Central memory CD8-positive, alpha-beta T cell (primary cell): ENCODE measurements at regions not wholly inside any gene's neighbourhood (a gene's known extent, or its start where the extent isn't known, plus 50 kb on each side); places are given as distances from the start of the nearest gene placed in this dataset.

Experiments
- ATAC-seq: fragments of 150-1000 bp; cut with Tn5 transposase; replicated peaks from 2 replicates; pipeline ENCODE4 v1.10.0; 2022; ENCODE audit warnings: mild to moderate bottlenecking, moderate FRiP score, moderate number of reproducible peaks; ENCODE audit not compliant: poor library complexity, severe bottlenecking; ENCODE audit errors: extremely low read depth
- DNase-seq, 2 donors: peaks; one replicate each; pipeline ENCODE4 v3.0.0; 2021; ENCODE audit warnings: low spot score in 2 of 2
- H3K27ac Mint-ChIP-seq: one replicate; pipeline ENCODE4 v1.8.0; 2022; ENCODE audit warnings: low read depth, mild to moderate bottlenecking, moderate library complexity, mixed read lengths
- H3K27me3 Mint-ChIP-seq: one replicate; pipeline ENCODE4 v1.8.0; 2022; ENCODE audit warnings: mixed read lengths
- H3K36me3 Mint-ChIP-seq: one replicate; pipeline ENCODE4 v1.8.0; 2022; ENCODE audit warnings: mild to moderate bottlenecking, moderate library complexity, mixed read lengths; ENCODE audit not compliant: insufficient read depth
- H3K4me1 Mint-ChIP-seq: one replicate; pipeline ENCODE4 v1.8.0; 2022; ENCODE audit warnings: mixed read lengths
- H3K4me3 Mint-ChIP-seq: one replicate; pipeline ENCODE4 v1.8.0; 2022; ENCODE audit warnings: mild to moderate bottlenecking, moderate library complexity, mixed read lengths
- H3K9me3 Mint-ChIP-seq: one replicate; pipeline ENCODE4 v1.8.0; 2022; ENCODE audit warnings: mixed read lengths

DNA sequence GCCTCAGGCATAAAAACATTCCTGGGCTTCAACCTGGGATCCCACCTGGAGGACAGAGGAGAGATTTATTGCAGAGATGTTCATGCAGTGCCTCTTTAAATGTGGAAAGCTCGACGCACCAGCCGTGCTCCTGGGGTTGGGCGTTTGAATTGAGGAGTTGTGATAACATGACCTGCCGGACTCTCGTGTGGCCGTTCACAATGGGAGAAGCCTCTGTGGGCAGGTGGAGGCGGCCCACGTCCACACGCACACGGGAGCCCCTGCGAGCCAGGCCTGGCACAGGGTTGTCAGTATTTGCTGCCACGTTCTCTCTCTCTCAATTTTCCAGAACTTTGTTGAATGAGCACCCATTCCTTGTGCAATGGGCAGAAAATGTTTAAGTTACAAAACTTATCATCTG, 58.3 kb upstream of the PPARA start:
- ATAC-seq (no peak), DNase-seq (no peak)
- no peaks in the 10 kb centered on the region for H3K4me1 Mint-ChIP-seq
- no peak overlapping the region for H3K4me3 Mint-ChIP-seq
- no peaks in the 10 kb centered on the region for H3K27me3 Mint-ChIP-seq
- H3K27ac Mint-ChIP-seq, result no peak overlapping the region
- peaks cover 3% of the 10 kb centered on the region for H3K36me3 Mint-ChIP-seq
- no peaks in the 10 kb centered on the region for H3K9me3 Mint-ChIP-seq

DNA sequence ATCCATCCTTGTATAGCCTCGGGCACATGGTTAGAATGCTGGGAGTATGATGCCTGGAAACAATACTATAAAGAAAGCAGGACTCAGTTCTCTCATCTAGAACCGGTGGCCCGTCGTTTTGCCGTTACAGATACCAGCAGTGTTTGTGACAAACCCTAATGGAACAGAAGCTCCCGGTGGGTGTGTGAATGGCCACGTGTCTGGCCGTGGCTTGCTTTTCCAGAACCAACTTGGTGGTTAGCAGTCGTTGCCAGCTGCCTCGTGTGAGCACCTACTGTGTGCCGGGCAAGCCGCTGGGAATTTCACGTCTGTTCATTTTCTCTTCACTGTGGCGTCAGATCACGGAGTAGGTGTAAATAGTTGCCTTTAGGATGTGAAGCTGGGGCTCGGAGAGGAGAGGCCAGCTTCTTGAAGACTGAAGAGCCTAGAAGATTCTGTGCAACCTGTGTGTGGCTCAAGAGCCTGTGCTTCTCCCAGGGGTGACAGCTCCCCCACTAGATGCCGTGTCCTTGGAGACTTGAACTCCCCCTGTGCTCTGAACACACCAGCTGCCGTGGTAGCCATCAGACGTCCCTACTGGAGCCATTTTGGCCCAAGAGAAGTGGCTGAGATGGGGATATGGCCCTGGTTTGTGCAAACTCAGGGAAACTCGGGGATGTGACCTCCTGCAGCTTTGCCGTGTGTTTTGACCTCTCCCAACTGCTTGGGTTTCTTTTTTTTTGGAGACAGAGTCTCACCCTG, 57.5 kb upstream of the PPARA start:
- no peak for DNase-seq
- no peak for ATAC-seq
- no peaks in the 10 kb centered on the region for H3K9me3 Mint-ChIP-seq
- no peak overlapping the region for H3K4me3 Mint-ChIP-seq
- H3K36me3 Mint-ChIP-seq, result peaks cover 3% of the 10 kb centered on the region
- no peak overlapping the region for H3K27ac Mint-ChIP-seq
- no peaks in the 10 kb centered on the region for H3K27me3 Mint-ChIP-seq
- H3K4me1 Mint-ChIP-seq, result no peaks in the 10 kb centered on the region

DNA sequence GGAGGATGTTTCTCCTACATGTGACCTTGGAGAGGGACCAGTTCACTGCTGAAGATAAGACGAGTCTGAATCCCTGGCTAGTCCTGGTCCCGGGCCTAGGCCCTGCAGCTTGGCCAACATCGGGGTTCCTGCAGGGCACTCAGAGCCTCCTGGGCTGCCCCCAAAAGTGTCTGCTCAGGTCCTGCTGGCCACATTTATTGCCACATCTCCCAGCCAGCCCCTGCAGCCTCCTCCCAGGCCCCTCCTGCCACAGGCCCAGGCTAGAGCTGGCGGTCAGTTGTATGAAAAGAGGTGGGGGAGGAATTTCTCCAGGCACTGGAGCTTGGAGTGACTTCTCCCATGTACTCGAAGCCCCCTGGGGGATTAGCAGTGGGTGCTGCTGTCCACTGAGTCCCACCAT, 56.5 kb upstream of the PPARA start:
- no peak overlapping the region for H3K27ac Mint-ChIP-seq

DNA sequence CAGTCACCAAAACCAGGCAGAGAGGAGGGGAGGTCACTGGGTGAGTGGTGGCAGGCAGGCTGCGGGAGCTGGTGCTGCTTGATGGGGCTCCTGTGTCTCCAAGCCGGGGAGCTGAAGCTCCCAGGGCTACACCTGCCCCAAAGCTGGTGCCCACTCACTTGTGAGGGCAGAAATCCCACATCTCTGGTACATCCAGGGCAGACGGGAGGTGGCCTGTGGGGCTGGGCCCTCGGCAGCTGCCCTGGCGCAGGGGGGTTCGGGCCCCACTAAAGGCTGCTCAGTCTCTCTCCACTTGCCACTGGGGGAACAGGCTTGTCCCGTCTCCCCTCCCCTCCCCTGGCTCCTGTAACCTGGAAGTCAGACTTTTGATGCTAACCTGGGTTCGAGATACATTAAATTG, 55.6 kb upstream of the PPARA start:
- Mint-ChIP-seq H3K36me3 (peaks cover 2% of the 10 kb centered on the region), H3K9me3 (no peaks in the 10 kb centered on the region), H3K27me3 (no peaks in the 10 kb centered on the region), H3K4me3 (no peak overlapping the region), H3K27ac (no peak overlapping the region), H3K4me1 (no peaks in the 10 kb centered on the region)
- ATAC-seq (no peak), DNase-seq (no peak)

More for the DNA sequence above, 56.5 kb upstream of the PPARA start:
- Mint-ChIP-seq H3K4me1 (no peaks in the 10 kb centered on the region), H3K9me3 (no peaks in the 10 kb centered on the region), H3K36me3 (peaks cover 3% of the 10 kb centered on the region), H3K4me3 (no peak overlapping the region), H3K27me3 (no peaks in the 10 kb centered on the region)
- DNase-seq (no peak), ATAC-seq (no peak)

DNA sequence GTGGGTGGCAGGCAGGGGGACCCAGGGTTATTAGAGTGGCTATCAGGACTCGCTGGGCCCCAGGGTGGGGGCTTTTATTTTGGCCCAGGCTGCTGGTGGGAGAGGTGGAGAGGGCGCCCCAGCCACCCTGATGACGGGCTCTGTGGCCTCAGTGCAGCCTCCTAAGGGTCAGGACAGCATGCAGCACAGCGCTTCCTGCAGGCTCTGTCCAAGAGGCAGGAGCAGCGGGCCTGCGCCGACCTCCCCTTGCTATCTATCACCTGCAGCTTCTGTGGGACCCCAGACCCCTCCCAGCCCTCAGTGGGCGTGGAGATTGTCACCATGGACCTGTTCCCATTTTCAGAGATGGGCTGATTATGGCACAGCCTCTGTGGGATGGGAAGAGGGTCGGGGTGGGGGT, 54.3 kb upstream of the PPARA start:
- DNase-seq, result no peak
- Mint-ChIP-seq H3K4me1 (no peaks in the 10 kb centered on the region), H3K9me3 (no peaks in the 10 kb centered on the region), H3K27ac (no peak overlapping the region), H3K4me3 (no peak overlapping the region), H3K36me3 (peaks cover 1% of the 10 kb centered on the region), H3K27me3 (no peaks in the 10 kb centered on the region)
- no peak for ATAC-seq

DNA sequence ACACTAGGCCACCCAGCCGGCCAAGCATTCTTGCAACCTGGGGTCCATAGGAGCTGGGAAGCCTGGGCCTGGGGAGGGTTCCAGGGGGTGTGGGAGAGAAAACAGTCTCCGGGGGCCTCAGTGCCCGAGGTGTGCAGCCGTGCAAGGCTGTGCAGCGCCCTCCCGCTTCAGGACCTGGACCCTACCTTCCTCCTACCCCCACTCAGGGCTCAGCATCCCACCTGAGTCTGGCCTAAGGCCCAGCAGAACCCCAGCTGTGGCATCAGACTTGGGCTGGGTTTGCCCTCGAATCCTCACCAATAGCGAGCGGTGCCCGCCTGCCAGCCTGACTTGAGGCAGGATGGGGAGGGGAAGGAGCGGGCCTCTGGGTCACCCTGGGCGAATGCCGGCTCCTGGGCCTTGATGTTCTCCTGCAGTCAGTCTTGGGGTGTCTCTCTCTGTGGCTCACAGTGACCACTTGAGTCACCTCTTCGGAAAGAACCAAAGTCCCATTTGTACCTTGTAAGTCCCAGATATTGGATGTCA, 53.6 kb upstream of the PPARA start:
- no peaks in the 10 kb centered on the region for H3K27me3 Mint-ChIP-seq

DNA sequence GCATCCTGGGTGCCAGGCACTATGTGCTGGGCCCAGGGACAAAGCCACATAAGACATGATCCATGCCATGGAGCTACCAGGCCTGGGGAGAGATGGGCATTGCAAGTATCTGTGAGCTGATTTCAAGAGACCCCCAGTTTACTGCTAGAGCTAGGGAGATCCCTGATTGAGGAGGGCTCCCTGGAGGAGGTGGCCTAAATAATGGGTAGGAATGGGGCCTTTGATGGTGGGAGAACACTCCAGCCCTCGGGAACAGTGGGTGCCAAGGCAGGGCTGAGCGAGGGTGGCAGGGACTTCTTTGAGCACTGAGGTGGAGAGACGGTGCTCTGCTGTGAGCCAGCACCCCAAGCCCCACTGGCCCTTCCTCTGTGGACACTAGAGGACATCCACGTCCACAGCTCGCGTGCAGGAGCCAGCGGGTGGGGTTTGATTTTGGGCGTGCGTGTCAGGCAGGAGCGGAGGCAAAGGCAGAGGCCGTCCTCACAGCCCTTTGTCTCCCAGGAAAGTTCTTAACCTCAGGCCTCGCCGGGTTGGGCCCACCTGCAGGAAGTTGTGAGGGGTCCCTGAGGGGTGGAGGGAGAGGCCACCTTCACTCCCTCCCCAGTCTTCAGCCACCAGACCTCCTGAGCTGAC, 52.9 kb upstream of the PPARA start:
- H3K27me3 Mint-ChIP-seq, result no peaks in the 10 kb centered on the region
- no peaks in the 10 kb centered on the region for H3K4me1 Mint-ChIP-seq
- ATAC-seq (no peak), DNase-seq (no peak)
- H3K9me3 Mint-ChIP-seq, result no peaks in the 10 kb centered on the region
- H3K36me3 Mint-ChIP-seq, result peaks cover 1% of the 10 kb centered on the region
- H3K27ac Mint-ChIP-seq, result no peak overlapping the region
- no peak overlapping the region for H3K4me3 Mint-ChIP-seq

More for the DNA sequence above, 53.6 kb upstream of the PPARA start:
- ATAC-seq (no peak), DNase-seq (no peak)
- Mint-ChIP-seq H3K27ac (no peak overlapping the region), H3K4me3 (no peak overlapping the region), H3K9me3 (no peaks in the 10 kb centered on the region), H3K36me3 (peaks cover 1% of the 10 kb centered on the region), H3K4me1 (no peaks in the 10 kb centered on the region)

DNA sequence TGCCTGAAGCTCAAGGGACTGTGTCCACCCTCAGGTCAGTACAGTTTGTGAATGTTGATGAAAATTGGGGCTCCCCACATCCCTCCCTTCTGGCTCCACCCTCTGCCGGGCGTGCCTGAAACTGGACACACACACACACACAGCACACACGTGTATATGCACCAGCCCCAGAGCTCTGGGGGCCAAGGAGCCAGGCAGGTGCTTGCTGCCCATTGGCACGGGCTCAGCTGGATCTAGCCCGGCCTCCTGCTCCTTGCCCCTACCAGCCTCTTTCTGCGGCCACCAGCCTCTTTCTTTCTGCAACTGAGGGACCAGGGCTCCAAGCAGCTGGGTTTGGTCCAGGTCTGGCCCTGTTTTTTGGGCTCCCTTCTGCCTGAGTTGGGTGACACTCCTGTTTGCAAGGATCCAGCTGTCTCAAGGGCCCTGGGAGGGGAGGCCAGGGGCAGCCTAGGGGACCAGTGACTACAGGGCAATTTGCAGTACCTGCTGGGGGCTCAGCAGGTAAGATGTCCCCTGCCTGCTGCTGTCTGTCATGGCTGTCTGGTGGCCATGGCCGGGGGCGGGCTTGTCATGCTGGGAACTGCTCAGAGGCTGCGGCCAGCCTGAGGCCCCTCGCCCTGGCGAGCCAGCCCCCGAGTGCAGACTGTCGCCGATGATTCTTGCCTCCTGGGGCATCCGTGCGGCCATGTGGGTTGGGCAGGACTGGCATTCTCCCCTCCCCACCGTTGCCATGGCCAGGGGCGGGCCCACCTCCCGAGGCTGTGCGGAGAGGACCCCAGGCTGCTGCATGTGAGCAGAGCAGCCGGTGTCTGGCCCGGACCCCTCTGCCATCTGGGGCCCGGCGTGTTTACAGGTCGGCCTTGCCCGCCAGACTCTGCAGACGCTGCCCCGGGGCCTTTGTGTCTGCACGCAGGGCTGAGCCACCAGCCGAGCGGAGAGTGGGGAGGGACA, 51.5 kb upstream of the PPARA start:
- peaks cover 3% of the 10 kb centered on the region for H3K36me3 Mint-ChIP-seq
- DNase-seq, result no peak
- no peak overlapping the region for H3K4me3 Mint-ChIP-seq
- no peak overlapping the region for H3K27ac Mint-ChIP-seq
- H3K4me1 Mint-ChIP-seq, result no peaks in the 10 kb centered on the region
- H3K9me3 Mint-ChIP-seq, result no peaks in the 10 kb centered on the region
- H3K27me3 Mint-ChIP-seq, result no peaks in the 10 kb centered on the region
- no peak for ATAC-seq

DNA sequence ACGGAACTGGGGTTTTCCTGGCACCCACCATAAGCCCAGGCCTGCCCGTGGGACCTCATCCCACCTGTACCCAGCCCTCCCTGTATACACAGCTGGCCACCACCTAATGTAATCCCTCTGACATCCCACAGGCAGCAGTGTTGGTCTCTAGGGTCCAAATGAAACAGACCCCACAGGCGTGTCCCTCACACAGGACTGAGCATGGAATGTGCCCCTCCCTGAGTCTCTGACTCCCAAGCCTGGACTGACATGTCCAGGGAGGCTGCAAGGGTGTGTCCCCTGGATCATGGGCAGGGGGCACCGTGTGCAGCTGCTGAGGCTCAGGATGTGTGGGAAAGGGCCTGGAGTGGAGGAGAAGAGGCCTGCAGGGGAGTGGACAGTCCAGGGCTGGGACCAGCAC, 50.6 kb upstream of the PPARA start:
- DNase-seq (no peak), ATAC-seq (no peak)
- H3K36me3 Mint-ChIP-seq, result peaks cover 3% of the 10 kb centered on the region

DNA sequence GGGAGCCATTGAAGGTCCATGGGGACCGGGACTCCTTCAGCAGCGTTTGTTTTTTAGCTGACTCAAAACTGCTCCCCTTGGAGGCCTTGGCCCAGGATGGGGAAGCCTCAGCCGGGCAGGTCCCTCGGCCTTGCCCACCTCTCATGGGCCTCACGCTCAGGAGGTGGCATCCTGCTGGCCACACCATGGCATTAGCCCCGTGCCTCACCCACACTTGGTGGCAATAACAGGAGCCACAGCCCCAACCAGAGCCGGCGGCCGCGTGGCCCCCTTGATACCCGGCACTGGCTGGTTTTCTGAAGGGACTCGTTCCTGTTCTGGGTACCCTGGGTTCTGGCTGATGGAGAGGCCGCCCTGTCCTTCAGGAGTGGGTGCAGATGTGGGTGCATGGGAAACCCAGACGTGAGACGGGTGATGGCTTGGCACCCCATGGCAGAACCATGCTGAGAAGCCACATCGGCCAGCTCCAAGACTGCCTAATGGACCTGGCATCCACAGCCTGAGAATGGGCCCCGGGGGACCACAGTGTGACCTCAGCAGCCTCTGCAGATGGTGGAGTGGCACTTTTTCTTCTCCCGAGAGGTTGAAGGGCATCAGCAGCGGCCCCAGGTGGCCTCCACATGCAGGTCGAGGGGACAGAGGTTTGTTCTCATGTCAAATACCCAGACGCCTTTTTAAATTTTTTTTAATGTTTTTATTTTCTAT, 49.8 kb upstream of the PPARA start:
- ATAC-seq, result no peak
- no peak for DNase-seq
- H3K27ac Mint-ChIP-seq, result no peak overlapping the region
- H3K4me3 Mint-ChIP-seq, result no peak overlapping the region
- H3K4me1 Mint-ChIP-seq, result no peaks in the 10 kb centered on the region
- no peaks in the 10 kb centered on the region for H3K9me3 Mint-ChIP-seq
- peaks cover 3% of the 10 kb centered on the region for H3K36me3 Mint-ChIP-seq
- H3K27me3 Mint-ChIP-seq, result no peaks in the 10 kb centered on the region

More for the DNA sequence above, 50.6 kb upstream of the PPARA start:
- no peaks in the 10 kb centered on the region for H3K4me1 Mint-ChIP-seq
- no peak overlapping the region for H3K27ac Mint-ChIP-seq
- no peaks in the 10 kb centered on the region for H3K27me3 Mint-ChIP-seq
- H3K9me3 Mint-ChIP-seq, result no peaks in the 10 kb centered on the region
- no peak overlapping the region for H3K4me3 Mint-ChIP-seq
